ENCODE measurements at regions not wholly inside any gene's neighbourhood (a gene's known extent, or its start where the extent isn't known, plus 50 kb on each side); places are given as distances from the start of the nearest gene placed in this dataset.

DNA sequence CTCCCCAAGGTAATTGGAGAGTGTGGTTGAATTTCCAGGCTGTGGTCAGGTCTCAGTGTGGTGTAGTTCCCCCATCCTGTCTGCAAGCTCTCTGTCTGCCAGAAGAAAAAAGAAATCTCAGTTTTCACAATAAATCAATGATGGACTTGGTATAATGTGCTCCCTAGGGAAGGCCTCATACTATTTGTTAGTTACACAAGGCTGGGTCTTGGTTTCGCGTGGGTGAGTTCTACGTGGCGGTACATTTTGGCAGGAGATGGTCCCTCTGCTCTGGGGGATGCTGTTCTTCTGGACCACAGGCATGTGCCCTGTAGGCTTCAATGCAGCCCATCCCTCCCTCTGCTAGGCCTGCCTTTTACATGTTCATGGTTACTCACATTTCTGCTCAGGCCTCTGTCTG lies 206.4 kb upstream of the PELI2 start:
- WGBS, 3 donors = 54 to 72% (median 59%) methylated on average over 4 of the region's 4 CpGs
- H3K36me3 ChIP-seq = no peaks in the 10 kb centered on the region
- H3K9me3 ChIP-seq = no peaks in the 10 kb centered on the region
- no peaks in the 10 kb centered on the region for H3K27me3 ChIP-seq
- intact Hi-C loops (cut with DNase I) = loop anchor here in 1 of 4 donors (10.0 kb wide), 1 partner anchor 163 kb away; no protein-coding TSS in a partner anchor
- DNase-seq = no peak
- H3K27ac ChIP-seq = no peak overlapping the region
- no peak overlapping the region for H3K4me3 ChIP-seq
- no peaks in the 10 kb centered on the region for H3K4me1 ChIP-seq (ENCODE audit: insufficient read depth)
- TF ChIP-seq EP300 (IDR thresholded peaks at IDR 0.05) = no peak
- TF ChIP-seq, protein P1, sequence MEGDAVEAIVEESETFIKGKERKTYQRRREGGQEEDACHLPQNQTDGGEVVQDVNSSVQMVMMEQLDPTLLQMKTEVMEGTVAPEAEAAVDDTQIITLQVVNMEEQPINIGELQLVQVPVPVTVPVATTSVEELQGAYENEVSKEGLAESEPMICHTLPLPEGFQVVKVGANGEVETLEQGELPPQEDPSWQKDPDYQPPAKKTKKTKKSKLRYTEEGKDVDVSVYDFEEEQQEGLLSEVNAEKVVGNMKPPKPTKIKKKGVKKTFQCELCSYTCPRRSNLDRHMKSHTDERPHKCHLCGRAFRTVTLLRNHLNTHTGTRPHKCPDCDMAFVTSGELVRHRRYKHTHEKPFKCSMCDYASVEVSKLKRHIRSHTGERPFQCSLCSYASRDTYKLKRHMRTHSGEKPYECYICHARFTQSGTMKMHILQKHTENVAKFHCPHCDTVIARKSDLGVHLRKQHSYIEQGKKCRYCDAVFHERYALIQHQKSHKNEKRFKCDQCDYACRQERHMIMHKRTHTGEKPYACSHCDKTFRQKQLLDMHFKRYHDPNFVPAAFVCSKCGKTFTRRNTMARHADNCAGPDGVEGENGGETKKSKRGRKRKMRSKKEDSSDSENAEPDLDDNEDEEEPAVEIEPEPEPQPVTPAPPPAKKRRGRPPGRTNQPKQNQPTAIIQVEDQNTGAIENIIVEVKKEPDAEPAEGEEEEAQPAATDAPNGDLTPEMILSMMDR (IDR thresholded peaks at IDR 0.05) = no peak
- TF ChIP-seq POLR2A (IDR thresholded peaks at IDR 0.05) = no peak

DNA sequence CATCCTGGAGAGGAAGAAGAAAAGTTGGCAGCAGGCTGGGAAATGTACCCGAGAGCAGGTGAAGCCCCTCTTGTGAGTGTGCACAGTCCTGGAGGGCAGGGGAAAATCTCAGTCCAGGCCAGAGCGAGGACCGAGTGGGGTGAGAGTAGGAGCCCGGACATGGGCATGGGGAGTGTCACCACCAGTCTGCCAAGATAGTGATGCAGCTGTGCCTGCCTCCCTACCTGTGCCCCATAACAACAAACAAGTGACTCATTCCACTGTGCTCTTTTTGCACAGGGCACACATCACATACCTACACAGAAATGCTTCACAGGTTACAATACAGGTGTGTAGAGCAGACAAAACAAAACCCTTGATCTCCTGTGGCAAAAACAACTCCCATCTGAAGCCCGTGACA lies 205.9 kb upstream of the PELI2 start:
- 93 to 97% (median 95%) methylated on average over 5 of the region's 5 CpGs for WGBS, 3 donors
- Histone ChIP-seq H3K4me1 (ENCODE audit: insufficient read depth) (no peaks in the 10 kb centered on the region), H3K9me3 (no peaks in the 10 kb centered on the region), H3K27me3 (no peaks in the 10 kb centered on the region), H3K27ac (no peak overlapping the region), H3K4me3 (no peak overlapping the region), H3K36me3 (no peaks in the 10 kb centered on the region)
- intact Hi-C loops (cut with DNase I) = loop anchor here in 1 of 4 donors (10.0 kb wide), 1 partner anchor 162 kb away; no protein-coding TSS in a partner anchor
- TF ChIP-seq POLR2A (IDR thresholded peaks at IDR 0.05) = no peak
- no peak for TF ChIP-seq EP300 (IDR thresholded peaks at IDR 0.05)
- TF ChIP-seq, protein P1 (IDR thresholded peaks at IDR 0.05) = no peak
- no peak for DNase-seq

DNA sequence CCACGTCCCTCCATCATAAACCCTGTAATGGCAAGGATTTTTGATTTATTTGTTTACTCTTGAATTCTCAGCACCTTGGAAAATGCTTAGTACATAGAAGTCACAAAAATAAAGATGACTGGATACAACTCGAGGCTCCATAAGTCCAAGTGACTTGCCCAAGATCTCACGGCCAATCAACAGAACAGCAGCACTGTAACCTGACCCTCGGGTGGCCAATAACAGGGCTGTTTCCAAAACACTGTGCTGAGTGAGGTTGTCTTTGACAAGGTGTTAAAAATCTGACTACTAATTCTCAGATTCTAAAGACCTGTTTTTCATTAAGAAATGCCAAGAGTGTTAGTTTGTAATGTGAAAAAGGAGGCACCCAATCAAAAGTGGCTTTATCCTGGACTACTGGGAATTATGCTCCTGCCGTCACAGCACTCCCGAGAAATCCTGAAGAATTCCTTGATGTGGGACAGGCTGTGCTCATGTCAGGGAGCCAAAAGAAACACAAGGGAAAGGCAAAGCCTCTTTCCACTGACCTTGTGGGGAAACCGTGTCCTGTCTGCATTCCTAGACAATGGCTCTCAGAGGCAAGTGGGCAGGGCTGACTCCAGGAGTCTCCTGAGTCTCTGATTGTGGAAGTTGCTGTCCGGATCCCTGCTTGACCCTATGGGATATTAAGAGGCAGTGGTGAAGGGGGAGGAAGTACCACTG lies 204.7 kb upstream of the PELI2 start:
- Histone ChIP-seq H3K27me3 (no peaks in the 10 kb centered on the region), H3K9me3 (no peaks in the 10 kb centered on the region), H3K27ac (no peak overlapping the region), H3K36me3 (no peaks in the 10 kb centered on the region), H3K4me3 (no peak overlapping the region), H3K4me1 (ENCODE audit: insufficient read depth) (no peaks in the 10 kb centered on the region)
- DNase-seq = peak in 3 of 5 donors; percentile 15 to 20 (median 19)
- intact Hi-C loops (cut with DNase I) = loop anchor here in 1 of 4 donors (10.0 kb wide), 1 partner anchor 161 kb away; no protein-coding TSS in a partner anchor
- 30 to 40% (median 33%) methylated on average over 8 of the region's 8 CpGs for WGBS, 3 donors
- TF ChIP-seq EP300 (IDR thresholded peaks at IDR 0.05) (no peak), POLR2A (IDR thresholded peaks at IDR 0.05) (no peak)
- TF ChIP-seq, protein P1 (IDR thresholded peaks at IDR 0.05) = no peak

DNA sequence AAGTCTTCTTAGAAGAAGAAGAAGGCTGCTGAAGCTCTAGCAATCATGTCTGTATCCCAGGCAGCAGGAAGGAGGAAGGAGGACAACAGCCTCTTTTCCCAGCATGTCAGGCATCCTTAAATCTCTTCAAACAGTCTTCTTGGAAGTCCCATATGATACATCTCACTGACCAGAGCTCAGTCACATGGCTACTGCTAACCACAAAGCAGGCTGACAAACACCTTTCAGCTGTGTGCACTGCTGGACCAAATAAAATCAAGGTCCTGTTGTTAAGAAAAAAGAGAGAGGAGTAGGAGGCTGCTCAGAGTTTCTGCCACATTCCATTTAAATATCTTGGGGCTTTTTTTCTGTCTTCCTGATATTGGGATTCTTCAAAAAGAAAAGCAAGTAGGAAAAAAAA lies 203.4 kb upstream of the PELI2 start:
- no peak for DNase-seq
- Histone ChIP-seq H3K27me3 (no peaks in the 10 kb centered on the region), H3K36me3 (no peaks in the 10 kb centered on the region), H3K4me3 (no peak overlapping the region), H3K27ac (no peak overlapping the region), H3K9me3 (no peaks in the 10 kb centered on the region), H3K4me1 (ENCODE audit: insufficient read depth) (no peaks in the 10 kb centered on the region)
- intact Hi-C loops (cut with DNase I) = loop anchor here in 1 of 4 donors (10.0 kb wide), 1 partner anchor 160 kb away; no protein-coding TSS in a partner anchor
- TF ChIP-seq, protein P1 (IDR thresholded peaks at IDR 0.05) = no peak
- TF ChIP-seq POLR2A (IDR thresholded peaks at IDR 0.05) (no peak), EP300 (IDR thresholded peaks at IDR 0.05) (no peak)

Measured in ovary (tissue), 7 donors.